Activated CD4-positive, CD25-positive, alpha-beta regulatory T cell treated with anti-CD3 and anti-CD28 coated beads, Interleukin-2, amount 50 U/mL, for 24 hours (primary cell): ENCODE measurements at regions not wholly inside any gene's neighbourhood (a gene's known extent, or its start where the extent isn't known, plus 50 kb on each side); places are given as distances from the start of the nearest gene placed in this dataset.
A peak's percentile ranks its signal among the peaks of the same experiment; 100 is the strongest.
"Not testable (repeated sequence)": the region's sequence is repeated elsewhere in the genome, so short reads cannot be mapped to it uniquely, and the experiment has no call there.

Experiments
- ATAC-seq, 2 donors: fragments of 150-1000 bp; cut with Tn5 transposase; one replicate each; pipeline ENCODE4 v1.10.0; 2021; ENCODE audit warnings: mild to moderate bottlenecking in 1 of 2, moderate library complexity in 1 of 2

DNA sequence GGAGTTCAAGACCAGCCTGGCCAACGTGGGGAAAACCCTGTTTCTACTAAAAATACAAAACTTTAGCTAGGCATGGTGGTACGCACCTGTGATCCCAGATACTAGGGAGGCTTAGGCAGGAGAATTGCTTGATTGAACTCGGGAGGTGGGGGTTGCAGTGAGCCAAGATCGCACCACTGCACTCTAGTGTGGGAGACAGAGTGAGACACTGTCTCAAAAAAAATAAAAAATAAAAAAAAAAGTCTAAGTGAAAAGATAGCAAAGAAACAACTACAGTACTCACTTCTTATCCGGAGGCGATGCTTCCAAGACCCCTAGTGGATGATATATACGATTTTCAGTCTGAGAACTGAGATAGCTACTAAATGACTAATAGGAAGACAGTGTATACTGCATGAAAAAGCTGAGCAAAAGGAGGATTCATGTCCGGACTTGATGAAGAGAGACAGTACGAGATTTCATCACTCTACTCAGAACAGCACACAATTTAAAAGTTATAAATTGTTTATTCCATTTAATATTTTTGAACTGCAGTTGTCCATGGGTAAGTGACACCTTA is 138.7 kb upstream of the GOLGA6L6 start:
- ATAC-seq: not testable (repeated sequence)

DNA sequence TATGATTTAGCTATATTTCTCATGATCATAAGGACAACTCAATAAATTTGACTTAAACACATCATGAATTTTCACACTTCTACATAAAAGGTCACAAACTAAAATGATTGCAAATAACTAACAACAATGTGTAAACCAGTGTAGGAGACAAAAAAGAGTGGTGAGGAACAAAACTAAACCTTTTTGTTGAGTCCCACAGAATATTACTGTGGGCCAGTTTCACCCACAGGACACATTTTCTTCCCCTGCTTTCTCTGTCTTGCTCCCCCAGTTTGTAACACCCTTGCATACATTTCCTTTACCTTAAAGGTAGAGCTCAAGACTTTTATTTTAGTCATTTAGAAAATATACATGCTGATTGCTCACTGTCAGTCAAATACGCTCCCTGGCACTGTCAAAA is 130.9 kb upstream of the GOLGA6L6 start:
- no peak for ATAC-seq

DNA sequence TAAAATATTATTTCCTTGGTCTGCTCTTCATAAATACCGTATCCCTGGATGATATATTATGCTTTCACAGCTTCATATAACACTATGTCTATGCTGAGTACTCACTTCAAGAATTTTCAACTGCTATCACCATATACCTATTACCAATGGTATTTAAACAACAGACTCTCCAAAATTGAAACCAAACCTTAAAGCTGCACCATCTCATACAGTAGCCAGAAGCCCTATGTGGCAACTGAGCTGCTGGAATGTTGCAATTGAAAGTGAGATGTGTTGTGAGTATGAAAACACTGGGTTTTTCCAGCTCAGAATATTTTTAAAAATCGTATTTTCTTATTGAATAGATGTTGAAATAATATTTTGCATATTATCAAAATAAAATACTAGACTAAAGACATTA is 130.1 kb upstream of the GOLGA6L6 start:
- no peak for ATAC-seq

DNA sequence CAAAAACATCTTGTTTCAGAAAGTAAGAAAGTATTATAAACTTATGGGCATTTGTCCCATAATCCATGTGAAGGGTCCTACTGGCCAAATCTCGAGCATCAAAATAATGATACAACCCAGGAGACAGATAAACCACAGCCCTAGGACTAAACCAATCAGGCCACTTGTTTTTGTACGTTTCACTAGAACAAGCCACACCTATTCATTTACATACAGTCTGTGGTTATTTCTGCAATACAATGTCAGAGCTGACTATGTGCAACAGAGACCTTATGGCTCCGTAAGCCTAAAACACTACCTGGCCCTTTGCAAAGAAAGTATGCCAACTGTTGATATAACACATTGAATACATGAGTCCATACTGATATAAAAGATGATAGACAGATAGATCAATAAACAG is 124.8 kb upstream of the GOLGA6L6 start:
- not testable (repeated sequence) for ATAC-seq

DNA sequence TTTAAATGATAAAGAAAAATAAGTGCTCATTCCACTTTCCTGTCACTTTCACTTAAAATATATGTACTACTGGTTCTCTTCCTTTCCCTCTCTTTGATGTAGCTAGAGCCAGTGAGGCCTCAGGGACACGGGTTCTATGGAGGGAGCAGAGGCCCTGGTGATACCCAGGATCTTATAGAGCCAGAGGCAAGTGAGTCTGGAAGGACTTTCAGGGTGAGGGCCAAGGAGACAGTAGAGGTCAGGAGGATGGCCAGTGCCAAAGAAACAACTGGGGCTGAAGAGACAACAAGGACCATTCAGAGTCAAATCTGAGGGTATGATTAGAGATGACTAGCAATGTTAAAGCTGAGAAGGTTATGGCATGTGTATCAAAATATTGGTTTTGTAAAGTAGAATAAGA is 124.1 kb upstream of the GOLGA6L6 start:
- no peak for ATAC-seq

DNA sequence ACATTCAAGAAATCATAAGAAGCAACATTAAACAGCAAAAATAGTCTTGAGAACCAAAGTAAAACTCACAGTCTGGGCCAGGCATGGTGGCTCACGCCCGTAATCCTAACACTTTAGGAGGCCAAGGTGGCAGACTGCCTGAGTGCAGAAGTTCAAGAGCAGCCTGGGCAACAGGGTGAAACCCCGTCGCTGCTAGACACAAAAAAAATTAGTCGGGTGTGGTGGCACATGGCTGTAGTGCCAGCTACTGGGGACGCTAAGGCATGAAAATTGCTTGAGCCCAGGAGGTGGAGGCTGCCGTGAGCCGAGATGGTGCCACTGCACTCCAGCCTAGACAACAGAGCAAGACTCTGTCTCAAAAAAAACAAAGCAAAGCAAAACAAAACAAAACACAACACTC is 117.7 kb upstream of the GOLGA6L6 start:
- no peak for ATAC-seq

DNA sequence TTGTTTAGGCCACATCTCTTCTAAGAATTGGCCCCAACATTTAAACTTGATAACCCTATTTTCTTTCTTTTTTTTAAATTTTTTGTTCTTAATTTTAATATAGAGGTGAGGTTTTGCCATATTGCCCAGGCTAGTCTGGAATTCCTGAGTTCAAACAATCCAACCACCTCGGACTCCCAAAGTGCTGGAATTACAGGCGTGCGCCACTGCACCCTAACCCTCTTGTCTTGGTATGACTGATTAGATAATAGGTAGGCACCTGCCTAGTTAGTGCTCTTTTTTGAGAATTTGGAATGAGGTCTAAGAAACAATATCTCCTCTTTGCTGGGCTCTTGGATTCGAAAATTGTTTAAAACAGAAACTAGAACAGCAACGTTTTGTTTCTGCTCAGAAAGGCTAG is 116.4 kb upstream of the GOLGA6L6 start:
- no peak for ATAC-seq

DNA sequence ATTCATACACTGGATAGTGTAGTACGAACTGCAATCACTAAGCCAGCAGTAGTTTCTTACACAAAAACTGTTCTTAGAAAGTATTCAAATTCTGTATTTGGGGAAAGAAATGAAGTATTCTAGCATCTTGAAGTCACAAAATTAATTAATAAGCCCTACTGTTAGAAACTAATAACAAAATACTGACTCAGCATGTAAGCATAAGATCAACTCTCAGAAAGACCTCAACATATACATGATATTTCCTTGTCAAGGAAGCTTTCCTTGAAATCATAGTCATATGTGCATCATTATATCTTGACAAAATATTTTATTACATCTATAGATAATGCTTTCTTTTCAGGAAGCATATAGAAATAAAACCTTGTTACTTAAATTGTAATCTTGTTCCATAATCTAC is 115.5 kb upstream of the GOLGA6L6 start:
- ATAC-seq: no peak

DNA sequence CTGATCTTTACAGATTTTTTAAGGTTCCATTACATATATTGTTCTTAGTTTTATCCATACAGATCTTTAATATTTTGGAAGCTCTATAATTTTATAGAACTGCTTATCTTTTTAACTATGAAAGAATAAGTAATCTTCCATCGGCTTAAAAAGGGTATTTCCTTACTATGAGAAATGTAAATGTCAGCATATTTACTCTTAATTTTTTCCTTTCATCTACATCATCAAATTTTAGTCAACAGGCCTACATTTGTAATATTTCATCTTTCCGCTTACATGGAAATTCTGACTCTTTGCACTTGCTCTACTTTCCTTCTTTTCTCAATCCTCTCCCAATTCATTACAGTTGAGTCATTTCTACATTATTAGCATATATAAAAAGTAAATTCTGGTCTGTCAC is 111.3 kb upstream of the GOLGA6L6 start:
- ATAC-seq: no peak

DNA sequence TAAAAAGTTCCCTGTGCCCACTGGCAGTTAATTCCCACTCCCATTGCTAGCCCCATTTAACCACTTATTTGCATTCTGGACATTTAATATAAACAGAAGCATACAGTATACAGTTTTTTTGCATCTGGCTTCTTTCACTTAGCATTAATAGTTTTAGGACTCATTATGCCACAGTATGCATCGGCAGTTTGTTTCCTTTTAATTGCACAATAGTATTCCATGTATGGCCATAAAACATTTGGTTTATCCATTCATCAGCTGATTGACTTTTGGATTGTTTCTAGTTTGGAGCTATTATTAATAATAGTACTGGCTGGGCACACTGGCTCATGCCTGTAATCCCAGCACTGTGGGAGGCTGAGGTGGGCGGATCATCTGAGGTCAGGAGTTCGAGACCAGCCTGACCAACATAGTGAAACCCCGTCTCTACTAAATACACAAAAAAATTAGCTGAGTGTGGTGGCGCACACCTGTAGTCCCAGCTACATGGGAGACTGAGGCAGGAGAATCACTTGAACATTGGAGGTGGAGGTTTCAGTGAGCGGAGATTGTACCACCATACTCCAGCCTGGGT is 106.9 kb upstream of the GOLGA6L6 start:
- not testable (repeated sequence) for ATAC-seq

DNA sequence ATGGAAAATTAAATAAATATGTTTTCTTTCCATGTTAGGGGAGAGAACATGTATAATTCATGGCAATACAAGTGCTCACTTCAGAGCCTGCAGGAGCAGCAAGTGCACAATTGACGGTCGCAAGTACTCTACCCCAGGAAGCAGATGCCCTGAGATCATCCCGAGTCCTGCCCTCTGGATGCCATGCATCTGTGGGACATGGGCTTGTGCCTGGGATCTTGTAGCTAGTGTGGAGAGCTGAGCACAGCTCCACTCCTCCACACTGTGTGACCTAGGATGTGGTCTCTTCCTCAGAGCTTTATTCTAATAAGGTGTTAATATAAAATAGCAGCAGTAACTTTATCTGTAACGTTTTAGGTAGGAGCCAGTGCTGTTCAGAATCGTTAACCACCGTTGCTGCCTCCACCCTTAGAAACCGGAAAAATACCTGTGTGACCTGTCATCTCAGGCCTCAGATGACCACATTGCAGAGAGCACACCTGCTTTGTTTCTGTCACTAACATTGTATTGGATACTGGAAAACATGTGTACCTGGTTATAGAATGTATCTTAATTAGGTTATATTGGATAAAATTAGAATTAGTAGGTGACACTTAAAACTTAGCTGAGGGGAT is 105.0 kb upstream of the GOLGA6L6 start:
- ATAC-seq: peak in 1 of 2 donors; percentile 36

DNA sequence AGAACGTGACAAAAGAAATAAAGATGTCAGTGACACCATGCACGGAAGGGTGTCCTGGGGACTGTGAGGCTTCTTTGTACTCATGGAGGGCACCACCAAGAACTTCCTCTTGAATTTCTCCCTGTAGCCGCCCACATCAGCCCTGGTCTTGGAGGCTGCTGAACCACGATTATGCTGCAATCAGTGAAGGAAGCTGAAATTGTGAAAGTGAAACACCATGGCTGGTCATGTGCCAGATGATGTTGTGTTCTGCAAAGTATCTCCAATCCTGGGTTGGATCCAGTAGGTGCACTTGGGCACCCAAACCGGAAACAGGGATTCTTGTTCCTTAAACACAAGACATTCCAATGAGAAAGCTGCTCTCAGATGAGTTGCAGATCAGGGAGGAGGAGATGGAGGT is 104.4 kb upstream of the GOLGA6L6 start:
- peak; percentile 33 to 50 for ATAC-seq

DNA sequence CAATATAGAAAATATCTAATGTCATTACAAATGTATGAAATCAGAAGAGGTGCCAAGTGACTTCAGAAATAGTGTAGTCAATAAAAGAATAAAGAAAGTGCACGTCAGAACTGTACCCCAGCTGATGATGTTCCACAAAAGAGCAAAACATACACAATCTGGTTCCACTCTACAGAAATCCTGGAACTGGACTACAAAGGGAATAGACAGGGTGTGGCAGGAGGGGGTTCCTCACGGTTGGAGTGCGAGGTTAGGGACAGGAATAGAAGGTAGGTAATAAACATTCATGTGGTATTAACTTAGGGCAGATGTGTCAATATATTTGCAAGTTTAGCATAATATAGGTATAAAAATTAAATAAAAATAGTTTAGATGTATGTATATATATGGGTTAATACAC is 103.3 kb upstream of the GOLGA6L6 start:
- no peak for ATAC-seq

DNA sequence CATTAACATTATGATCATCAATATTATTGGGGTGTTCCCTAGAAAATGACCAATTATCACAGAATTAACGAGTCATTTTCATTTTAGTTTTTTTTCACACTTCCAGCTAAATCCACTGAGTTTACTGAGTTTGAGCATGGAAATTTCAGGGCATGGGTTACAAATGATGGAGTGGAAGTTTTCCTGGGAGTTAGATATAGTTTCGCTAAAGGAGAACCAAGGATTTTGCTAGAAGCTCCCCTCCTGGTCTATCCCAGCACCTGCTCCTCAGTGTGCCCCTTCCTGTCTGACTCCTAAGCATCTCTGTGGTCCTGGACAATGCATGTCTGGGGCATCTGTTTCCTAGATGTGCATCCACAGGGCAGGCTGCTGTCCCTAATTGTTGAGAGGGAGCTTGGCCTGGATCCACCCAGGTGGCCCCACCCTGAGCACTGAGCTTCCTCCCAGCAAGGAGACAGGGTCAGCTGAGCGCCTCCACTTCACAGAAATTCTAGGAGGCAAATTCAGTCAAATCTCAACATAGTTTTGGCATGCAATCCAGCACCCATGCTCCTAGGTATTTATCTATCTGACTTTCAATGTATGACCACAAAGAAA is 102.3 kb upstream of the GOLGA6L6 start:
- no peak for ATAC-seq

DNA sequence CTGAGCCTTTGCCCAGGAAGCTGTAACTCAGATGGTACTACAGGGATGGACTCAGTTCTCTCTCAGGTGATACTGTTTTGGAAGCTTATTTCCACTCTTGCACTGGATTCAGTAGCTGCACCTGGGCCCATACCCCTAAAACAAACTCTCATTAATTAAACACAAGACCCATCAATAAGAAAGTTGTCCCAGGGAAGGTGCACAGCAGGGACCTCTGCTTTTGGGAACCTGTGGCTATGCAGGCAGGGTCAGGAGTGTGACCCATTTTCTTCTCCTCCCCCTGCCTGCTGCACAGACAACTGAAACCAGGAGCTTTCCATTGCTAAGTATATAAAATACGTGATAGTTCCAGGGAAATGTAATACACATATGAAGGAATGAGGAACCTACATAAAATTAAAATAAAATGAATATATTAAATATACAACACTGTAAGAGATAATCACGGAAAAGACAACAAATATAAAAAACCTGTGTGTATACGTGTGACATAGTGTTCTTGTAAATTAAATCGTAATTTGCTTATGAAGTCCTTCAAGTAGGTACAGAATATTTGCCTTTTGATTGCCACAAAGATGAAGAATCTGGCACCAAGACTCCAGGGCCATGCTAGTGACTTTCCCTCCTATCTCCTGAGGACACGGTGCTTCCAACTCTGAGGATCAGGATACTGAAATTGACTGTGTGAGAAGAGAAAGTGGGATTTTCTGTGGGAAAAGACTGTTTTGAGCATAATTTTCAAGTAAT is 101.6 kb upstream of the GOLGA6L6 start:
- no peak for ATAC-seq

DNA sequence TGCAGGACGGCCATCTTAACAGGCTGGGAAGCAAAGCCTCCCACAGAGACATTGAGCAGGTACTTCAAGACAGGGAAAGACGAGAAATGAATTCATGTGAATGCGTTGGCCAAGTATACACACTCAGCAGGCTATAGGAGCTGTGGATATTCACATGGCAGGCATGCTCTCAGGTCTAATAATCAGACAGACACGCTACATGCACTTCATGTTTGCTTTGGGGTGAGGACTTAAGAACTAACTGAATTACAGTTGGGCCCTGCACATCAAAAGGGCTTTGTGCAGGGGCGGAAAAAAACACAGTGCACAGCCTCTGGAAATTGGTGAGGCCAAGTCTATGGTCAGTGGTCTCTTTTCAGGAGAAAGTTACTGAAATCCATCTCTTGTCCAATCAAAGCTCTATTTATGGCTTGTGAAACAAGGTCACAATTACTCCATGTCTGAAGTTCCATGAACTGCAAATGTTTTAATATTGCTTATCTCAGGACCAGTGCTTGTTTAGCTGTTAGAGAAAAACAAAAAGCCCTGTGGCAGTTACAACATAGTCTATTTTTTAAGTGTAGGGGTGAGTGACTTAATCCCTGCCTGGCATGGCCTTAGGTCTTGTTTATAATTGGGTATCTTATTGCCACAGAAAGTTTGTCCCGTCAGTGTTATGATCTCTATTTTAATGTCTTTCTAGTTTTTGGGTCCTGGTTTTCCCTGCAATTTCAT is 100.6 kb upstream of the GOLGA6L6 start:
- ATAC-seq: no peak

DNA sequence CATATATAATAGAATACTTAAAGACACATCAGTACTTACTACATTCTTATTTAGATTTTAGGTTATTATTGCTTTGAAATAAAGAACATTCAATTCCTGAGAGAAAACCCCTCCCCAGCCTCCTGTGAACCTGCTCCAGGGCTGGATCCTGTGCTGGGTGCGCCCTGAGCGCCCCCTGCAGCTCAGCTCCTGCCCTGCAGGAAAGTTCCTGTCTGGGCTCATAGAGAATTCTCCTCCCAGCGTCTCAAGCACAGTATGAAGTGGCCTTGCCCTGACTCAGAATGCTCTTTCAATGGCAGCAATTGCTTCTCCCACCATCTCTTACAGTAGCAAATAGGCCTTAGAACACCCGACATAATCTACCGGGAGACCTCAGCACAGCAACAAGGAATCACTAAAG is 98.8 kb upstream of the GOLGA6L6 start:
- ATAC-seq: not testable (repeated sequence)

DNA sequence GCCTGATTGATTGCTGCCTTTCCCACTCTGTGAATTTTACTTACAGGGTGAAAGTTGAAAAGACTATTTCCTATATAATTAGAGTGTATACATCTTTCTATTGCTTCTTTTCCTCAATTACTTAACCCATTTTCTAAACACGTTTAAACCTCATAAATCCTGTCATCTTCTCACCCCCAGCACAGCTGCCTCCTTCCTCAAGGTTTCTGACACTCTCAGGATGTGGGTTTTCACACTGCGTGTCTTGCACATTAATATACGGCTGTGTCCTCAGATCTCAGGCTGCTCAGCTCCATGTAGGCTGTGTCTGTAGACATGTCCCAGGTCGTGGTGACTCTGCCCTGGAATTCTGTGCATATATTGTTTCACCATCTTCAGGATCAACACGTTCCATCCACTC is 97.6 kb upstream of the GOLGA6L6 start:
- ATAC-seq: not testable (repeated sequence)

DNA sequence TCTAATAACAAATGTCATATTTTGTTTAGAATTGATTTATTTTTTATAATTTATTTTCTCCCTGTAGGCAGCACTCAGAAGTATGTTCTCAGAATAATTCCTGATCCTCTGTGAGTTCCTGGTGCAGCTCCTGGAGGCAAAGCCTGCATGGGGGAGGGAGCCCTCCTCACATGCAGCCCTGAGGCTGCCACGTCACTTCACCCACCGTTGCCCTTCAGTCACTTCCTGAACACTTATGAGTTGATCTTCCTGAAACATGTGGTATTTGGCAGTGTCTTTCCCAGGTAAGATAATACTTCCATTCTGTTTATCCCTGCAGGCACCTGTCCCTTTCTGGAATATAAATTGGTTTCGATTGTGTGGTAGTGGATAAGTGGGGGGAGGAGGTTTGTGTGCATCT is 95.9 kb upstream of the GOLGA6L6 start:
- not testable (repeated sequence) for ATAC-seq

DNA sequence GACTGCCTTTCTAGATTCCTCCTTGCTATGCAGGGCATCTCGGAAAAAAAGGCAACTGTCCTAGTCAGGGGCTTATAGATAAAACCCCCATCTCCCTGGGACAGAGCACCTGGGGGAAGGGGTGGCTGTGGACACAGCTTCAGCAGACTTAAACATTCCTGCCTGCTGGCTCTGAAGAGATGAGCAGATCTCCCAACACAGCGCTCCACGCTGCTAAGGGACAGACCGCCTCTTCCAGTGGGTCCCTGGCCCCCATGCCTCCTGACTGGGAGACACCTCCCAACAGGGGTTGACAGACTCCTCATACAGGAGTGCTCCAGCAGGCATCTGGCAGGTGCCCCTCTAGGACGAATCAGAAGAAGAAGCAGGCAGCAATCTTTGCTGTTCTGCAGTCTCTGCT is 87.9 kb upstream of the GOLGA6L6 start:
- not testable (repeated sequence) for ATAC-seq

DNA sequence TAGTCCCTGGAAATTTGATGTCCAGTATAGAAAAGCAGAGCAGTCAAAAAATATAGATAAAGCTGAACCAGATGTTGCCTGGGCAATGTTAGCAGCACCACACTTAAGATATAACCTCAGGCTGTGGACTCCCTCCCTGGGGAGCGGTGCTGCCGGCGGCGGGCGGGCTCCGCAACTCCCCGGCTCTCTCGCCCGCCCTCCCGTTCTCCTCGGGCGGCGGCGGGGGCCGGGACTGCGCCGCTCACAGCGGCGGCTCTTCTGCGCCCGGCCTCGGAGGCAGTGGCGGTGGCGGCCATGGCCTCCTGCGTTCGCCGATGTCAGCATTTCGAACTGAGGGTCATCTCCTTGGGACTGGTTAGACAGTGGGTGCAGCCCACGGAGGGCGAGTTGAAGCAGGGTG is 86.9 kb upstream of the GOLGA6L6 start:
- not testable (repeated sequence) for ATAC-seq

DNA sequence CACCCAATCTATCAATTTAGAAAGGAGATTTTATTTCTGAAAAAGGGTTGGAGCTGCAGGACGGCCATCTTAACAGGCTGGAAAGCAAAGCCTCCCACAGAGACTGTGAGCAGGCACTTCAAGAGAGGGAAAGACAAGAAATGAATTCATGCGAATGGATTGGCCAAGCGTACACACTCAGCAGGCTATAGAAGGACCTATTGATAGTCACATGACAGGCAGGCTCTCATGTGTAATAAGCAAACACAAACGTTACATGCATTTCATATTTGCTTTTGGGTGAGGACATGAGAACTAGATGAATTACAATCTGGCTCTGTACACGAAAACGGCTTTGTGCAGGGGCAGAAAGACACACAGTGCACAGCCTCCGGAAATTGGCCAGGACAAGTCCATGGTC is 83.9 kb upstream of the GOLGA6L6 start:
- ATAC-seq: not testable (repeated sequence)

DNA sequence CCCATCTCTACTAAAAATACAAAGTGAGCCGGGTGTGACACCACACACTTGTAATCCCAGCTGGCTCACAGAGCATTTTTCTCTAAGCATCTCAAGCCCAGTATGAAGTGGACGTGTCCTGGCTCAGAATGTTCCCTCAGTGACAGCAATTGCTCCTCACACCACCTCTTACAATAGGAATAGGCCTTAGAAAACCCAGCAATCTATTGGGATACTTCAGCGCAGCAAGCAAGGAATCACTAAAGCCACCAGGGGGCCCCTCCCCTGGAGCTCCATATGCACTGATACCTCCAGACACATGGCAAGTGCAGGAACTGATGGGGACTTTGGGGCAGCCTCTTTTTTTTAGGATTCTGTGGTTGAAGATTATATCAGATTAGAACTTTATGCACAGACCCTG is 82.5 kb upstream of the GOLGA6L6 start:
- not testable (repeated sequence) for ATAC-seq
